ENCODE measurements at regions not wholly inside any gene's neighbourhood (a gene's known extent, or its start where the extent isn't known, plus 50 kb on each side); places are given as distances from the start of the nearest gene placed in this dataset.
"Not testable (repeated sequence)": the region's sequence is repeated elsewhere in the genome, so short reads cannot be mapped to it uniquely, and the experiment has no call there.

- no peak for DNase-seq
Observed at GRCh38 chr9:75463871-75464270, 375.6 kb downstream of the OSTF1 start.

DNA sequence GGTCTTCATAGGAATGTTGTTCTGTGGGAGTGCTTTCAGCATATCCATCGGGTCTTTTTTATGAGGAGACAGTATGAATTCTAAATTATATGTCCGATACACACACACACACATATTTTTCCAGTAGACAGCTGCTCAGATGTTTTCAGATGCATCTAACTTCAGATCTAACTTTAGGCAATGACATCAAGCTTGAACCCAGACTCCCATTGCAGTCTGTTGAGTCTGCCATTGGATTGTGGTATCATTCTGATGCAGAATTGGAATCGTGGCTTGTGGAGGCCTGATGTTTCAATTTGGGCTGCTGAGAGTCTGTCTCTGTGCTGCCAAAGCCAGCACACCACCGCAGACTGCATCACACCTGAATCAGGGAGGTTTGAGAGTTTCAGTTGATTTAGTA lies 376.4 kb downstream of the OSTF1 start:
- DNase-seq: no peak

DNA sequence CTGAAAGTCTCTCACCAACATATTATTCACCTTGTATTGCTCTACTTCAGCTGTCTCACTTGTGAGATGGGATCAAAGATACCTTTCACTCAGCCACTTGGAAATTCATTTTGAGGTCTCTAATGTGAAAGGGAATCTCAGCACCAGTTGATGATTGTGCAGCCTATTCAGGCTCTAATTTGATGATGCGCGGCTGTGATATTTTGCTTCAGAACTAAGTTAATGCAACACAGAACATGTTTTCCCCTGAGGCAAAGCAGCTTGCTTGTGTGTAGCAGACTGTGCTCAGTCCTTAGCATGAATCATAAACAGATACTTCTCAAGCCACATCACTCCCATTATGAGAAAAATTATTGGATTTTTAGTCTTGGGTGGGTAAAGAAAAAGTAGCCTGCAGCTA lies 378.8 kb downstream of the OSTF1 start:
- no peak for DNase-seq

DNA sequence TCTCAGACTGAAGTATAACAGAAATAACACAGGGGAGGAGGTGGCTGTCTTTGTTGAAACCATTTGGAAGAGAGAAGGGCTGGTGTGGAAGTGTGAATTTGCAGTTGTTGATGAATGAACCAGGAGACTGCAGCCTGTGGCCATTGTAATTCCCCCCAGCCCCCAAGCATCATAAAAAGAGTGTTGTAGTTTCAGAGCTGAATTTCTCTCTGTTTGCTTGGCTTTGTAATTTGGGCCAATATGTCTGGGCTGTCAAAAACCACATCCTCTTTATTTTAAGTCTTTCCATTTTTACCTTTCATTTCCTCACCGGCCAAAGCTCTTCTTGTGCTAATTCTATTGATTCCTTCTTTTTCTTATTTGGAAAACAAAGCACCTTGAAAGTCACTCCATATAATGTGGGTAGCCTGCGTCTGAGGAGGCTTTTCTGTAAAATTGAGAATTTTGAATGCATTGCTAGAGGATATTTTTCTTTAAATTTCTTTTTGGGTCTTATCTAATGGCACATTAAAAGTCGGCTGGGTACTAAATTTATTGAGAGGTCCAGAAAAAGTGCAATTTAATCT lies 383.3 kb downstream of the OSTF1 start:
- no peak for DNase-seq

- no peak for DNase-seq
Observed at GRCh38 chr9:75482566-75482965, 394.3 kb downstream of the OSTF1 start.

GRCh38 chr9:75483636-75484035 lies 395.3 kb downstream of the OSTF1 start:
- no peak for DNase-seq

DNA sequence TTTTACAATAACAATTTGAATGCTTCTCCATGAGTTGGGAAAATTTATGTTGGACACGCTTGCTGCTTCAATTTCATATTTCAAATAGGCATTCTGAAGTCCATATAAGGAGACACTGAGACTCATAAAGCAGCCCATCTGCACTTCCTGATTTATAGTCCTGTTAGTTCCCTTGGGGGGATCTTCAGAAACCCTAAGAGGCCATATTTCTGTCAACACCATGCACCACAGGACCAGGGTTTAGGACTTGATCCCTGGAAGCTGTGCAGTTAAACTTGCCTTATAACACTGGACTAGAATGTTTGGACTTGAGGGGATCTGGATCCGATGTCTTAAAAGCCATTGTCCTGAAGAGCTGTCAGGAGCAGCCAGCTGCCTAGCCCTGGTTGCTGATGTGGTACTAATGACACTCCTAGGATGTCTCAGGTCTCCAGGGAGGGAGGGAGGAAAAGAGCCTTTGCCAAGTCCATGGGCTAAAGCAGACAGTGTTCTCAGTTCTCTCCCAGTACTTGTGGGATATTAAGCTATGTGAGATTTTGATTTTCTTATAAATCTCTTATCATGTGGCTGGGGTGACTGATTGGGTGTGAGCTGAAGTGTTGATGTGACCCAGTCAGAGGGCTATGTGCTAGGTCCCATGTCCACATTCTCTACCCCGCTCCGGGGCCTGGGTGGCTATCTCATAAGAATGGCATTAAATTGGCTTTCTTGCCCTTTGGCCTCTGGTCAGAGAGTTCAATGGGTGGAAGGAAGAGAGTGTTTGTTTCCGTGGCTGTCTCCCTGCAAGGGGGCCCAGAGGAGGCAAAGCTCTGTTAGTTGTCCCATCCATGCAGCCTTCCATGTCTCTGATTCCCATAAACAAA lies 399.8 kb downstream of the OSTF1 start:
- no peak for DNase-seq

GRCh38 chr9:75488719-75489110 lies 400.4 kb downstream of the OSTF1 start:
- no peak for DNase-seq

GRCh38 chr9:75490326-75490725 lies 400.1 kb upstream of the PCSK5 start:
- no peak for DNase-seq

DNA sequence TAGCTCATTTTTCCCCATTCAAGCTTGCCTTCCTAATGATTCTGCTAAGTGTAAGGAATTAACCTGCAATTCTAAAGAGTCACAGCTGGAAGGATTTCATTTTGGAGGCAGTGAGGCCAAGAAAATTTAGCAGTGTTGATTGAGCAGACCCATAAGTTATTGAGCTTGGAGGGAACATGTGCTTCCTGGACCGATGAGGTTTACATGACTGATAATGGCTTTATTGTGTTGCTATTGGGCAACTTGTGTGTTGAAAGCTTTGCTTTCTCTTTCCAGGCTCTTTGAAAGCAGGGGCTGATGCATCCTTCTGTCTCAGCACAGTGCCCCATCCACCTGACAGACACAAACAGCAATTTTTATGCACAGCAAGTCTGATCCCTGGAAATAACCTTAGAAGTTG lies 398.9 kb upstream of the PCSK5 start:
- DNase-seq: no peak

DNA sequence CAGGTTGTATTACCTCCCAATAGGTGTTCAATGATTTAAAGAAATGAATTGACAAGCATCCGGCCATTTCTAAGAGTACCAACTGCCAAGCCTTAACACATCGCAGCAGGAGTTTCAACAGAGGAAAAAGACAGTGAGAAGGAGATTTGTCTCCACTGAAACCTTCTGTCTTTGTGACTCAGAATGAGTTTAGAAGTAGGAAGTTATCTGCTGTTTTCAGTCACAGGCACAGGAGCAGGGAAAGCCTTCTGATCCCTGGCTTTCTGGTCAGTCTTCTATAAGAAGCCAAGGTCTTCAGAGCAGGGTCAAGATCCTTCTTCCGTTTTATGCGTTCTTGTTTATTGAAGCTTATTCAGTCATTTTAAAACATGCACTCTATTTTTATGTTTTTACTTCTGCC lies 390.7 kb upstream of the PCSK5 start:
- DNase-seq: no peak

GRCh38 chr9:75500479-75500878 lies 390.0 kb upstream of the PCSK5 start:
- no peak for DNase-seq

GRCh38 chr9:75500940-75501339 lies 389.5 kb upstream of the PCSK5 start:
- DNase-seq: not testable (repeated sequence)

GRCh38 chr9:75504721-75505120 lies 385.8 kb upstream of the PCSK5 start:
- DNase-seq: no peak

GRCh38 chr9:75505654-75506053 lies 384.8 kb upstream of the PCSK5 start:
- DNase-seq: no peak

- DNase-seq: no peak
Observed at GRCh38 chr9:75529463-75529862, 361.0 kb upstream of the PCSK5 start.

GRCh38 chr9:75531588-75531987 lies 358.9 kb upstream of the PCSK5 start:
- DNase-seq: no peak

GRCh38 chr9:75532233-75533050 lies 358.0 kb upstream of the PCSK5 start:
- no peak for DNase-seq

GRCh38 chr9:75539523-75539922 lies 350.9 kb upstream of the PCSK5 start:
- DNase-seq: no peak

GRCh38 chr9:75540185-75540584 lies 350.3 kb upstream of the PCSK5 start:
- no peak for DNase-seq

DNA sequence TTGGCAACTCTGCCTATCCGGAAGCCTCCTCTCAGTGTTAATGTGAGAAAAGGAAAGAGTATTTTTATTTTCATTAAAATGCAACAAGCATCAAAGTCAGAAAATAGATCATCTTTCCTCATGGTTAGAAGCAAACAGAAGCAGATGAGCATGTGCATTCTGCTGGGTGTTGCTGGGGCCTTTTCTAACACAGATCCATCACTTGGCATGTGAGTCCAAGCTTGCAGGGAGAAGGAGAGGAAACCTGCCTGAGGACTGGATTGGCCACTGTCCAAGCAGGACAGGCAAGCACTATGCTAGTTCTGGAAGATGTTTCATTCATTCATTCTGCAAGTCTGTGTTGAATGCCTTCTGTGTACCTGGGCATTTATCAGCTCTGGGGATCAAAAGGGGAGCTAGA lies 348.7 kb upstream of the PCSK5 start:
- no peak for DNase-seq

- DNase-seq: no peak
Observed at GRCh38 chr9:75544815-75545214, 345.7 kb upstream of the PCSK5 start.

DNA sequence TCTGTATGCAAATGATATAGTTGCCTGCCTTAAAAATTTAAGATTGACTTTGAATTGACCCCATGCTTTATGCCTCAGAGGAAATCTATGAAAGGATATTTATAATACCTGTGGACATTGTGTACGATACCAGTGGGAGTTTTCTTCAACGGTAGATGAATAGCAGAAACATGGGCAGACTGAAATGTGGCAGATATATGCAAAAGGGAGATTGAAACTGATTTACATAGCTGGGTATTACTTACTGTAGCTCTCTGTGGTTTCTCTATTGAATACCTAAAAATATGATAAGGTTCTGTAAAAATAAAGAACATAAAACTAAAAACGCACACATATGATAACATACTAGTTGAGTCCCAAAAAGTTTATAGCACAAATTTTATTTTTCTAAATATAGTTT lies 345.2 kb upstream of the PCSK5 start:
- no peak for DNase-seq

GRCh38 chr9:75548871-75549270 lies 341.6 kb upstream of the PCSK5 start:
- DNase-seq: no peak
